ENCODE measurements at regions not wholly inside any gene's neighbourhood (a gene's known extent, or its start where the extent isn't known, plus 50 kb on each side); places are given as distances from the start of the nearest gene placed in this dataset.
A peak's percentile ranks its signal among the peaks of the same experiment; 100 is the strongest.

- DNase-seq (ENCODE audit: low spot score) = no peak
These were observed 335.0 kb downstream of the TGFB2 start for GRCh38 chr1:218679988-218680748.

- no peak for DNase-seq (ENCODE audit: low spot score)
These were observed 338.1 kb downstream of the TGFB2 start for GRCh38 chr1:218683242-218683641.

- peak; percentile 25 for DNase-seq (ENCODE audit: low spot score)
These were observed 341.1 kb downstream of the TGFB2 start for GRCh38 chr1:218686258-218686657.

GRCh38 chr1:218686761-218687160 lies 341.6 kb downstream of the TGFB2 start:
- DNase-seq (ENCODE audit: low spot score) = no peak

- no peak for DNase-seq (ENCODE audit: low spot score)
These were observed 347.7 kb downstream of the TGFB2 start for GRCh38 chr1:218692808-218693207.

- no peak for DNase-seq (ENCODE audit: low spot score)
These were observed 348.5 kb downstream of the TGFB2 start for GRCh38 chr1:218693599-218693998.

GRCh38 chr1:218694085-218694484 lies 348.9 kb downstream of the TGFB2 start:
- DNase-seq (ENCODE audit: low spot score) = no peak

GRCh38 chr1:218694636-218695035 lies 349.5 kb downstream of the TGFB2 start:
- DNase-seq (ENCODE audit: low spot score) = no peak

GRCh38 chr1:218695525-218695924 lies 350.4 kb downstream of the TGFB2 start:
- DNase-seq (ENCODE audit: low spot score) = no peak

- DNase-seq (ENCODE audit: low spot score) = no peak
These were observed 353.0 kb downstream of the TGFB2 start for GRCh38 chr1:218698141-218698540.

GRCh38 chr1:218699421-218699820 lies 354.3 kb downstream of the TGFB2 start:
- DNase-seq (ENCODE audit: low spot score) = no peak

GRCh38 chr1:218699865-218700264 lies 354.7 kb downstream of the TGFB2 start:
- no peak for DNase-seq (ENCODE audit: low spot score)

- no peak for DNase-seq (ENCODE audit: low spot score)
These were observed 355.5 kb downstream of the TGFB2 start for GRCh38 chr1:218700666-218701065.

- DNase-seq (ENCODE audit: low spot score) = no peak
These were observed 356.0 kb downstream of the TGFB2 start for GRCh38 chr1:218701131-218701530.

GRCh38 chr1:218702775-218703174 lies 357.6 kb downstream of the TGFB2 start:
- DNase-seq (ENCODE audit: low spot score) = no peak

GRCh38 chr1:218703836-218704235 lies 358.7 kb downstream of the TGFB2 start:
- no peak for DNase-seq (ENCODE audit: low spot score)

GRCh38 chr1:218705391-218705790 lies 360.3 kb downstream of the TGFB2 start:
- DNase-seq (ENCODE audit: low spot score) = no peak

GRCh38 chr1:218705911-218706893 lies 361.1 kb downstream of the TGFB2 start:
- peak; percentile 68 for DNase-seq (ENCODE audit: low spot score)

- no peak for DNase-seq (ENCODE audit: low spot score)
These were observed 365.9 kb downstream of the TGFB2 start for GRCh38 chr1:218711001-218711400.

GRCh38 chr1:218711884-218712674 lies 366.9 kb downstream of the TGFB2 start:
- DNase-seq (ENCODE audit: low spot score) = no peak

GRCh38 chr1:218712677-218713076 lies 367.5 kb downstream of the TGFB2 start:
- DNase-seq (ENCODE audit: low spot score) = no peak
